ENCODE measurements at regions not wholly inside any gene's neighbourhood (a gene's known extent, or its start where the extent isn't known, plus 50 kb on each side); places are given as distances from the start of the nearest gene placed in this dataset.

GRCh38 chr5:23368393-23368792 is 139.0 kb upstream of the PRDM9 start:
- no peak for DNase-seq (ENCODE audit: low read depth, low spot score)

GRCh38 chr5:23367874-23368273 is 139.5 kb upstream of the PRDM9 start:
- DNase-seq (ENCODE audit: low read depth, low spot score): no peak

DNA sequence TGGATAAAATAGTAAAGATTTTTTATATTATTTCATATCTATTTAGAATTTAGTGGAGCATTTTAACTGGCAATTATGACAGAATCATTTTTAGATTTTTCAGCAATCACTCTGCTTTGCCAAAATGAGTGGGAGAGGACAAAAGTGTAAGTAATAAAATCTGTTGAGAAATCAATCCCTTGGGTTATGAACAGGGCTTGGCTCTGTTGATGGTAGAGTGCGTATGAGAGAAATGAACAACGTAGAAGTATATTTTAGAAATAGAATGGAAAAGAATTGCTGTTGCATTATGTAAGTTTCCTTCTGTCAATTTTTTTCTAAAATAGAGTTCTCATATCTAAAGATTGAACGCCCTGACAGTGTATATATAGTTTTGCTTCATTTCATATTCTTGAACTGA is 154.1 kb upstream of the PRDM9 start:
- no peak for DNase-seq (ENCODE audit: low read depth, low spot score)

DNA sequence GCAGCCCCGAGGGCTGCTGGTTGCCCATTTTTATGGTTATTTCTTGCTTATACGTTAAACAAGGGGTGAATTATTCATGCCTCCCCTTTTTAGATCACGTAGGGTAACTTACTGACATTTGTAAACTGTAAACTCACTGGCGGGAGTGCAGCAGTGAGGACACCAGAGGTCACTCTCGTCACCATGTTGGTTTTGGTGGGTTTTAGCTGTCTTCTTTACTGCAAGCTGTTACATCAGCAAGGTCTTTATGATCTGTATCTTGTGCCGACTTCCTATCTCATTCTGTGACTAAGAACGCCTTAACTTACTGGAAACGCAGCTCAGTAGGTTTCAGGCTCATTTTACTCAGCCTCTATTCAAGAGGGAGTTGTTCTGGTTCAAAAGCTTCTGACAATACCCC is 155.0 kb upstream of the PRDM9 start:
- DNase-seq (ENCODE audit: low read depth, low spot score): peak; percentile 76

DNA sequence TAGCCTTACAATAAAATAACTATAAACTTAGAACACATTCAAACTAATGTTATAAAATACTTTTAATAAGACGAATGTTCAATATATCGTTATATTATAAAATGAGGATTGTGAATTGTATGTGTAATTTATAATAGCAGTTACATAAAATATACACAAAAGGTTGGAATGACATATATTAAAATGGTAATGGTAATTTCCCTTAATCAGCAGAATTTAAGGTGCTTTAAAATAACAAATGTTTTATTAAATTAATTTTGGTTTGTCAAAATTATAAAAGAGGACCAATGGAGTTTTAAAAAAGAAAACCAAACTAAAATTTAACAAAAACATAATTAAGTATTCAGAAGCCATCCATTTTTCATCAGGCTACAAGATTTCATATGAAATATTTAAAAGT is 164.3 kb upstream of the PRDM9 start:
- DNase-seq (ENCODE audit: low read depth, low spot score): no peak

GRCh38 chr5:23332650-23333251 is 174.7 kb upstream of the PRDM9 start:
- no peak for DNase-seq (ENCODE audit: low read depth, low spot score)

- DNase-seq (ENCODE audit: low read depth, low spot score): no peak
Observed at GRCh38 chr5:23330726-23331125, 176.7 kb upstream of the PRDM9 start.

DNA sequence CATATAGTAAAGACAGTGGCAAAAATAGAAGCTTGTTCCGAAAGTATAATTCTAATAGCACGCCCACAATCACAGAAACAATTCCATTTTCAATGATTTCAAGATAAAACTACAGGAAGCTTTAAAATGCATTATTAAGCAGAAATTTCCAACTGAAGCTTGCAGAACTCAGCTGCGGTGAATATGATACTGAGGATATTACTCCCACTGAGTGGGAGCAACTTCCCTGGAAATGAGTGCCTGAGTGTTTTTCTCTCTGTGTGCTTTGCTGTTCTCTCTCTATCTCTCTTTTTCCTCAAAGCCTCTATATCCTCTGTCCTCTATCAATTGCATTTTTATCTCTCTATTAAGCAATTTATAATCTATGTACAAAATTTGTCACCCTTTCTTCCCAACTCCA is 187.5 kb upstream of the PRDM9 start:
- DNase-seq (ENCODE audit: low read depth, low spot score): no peak

DNA sequence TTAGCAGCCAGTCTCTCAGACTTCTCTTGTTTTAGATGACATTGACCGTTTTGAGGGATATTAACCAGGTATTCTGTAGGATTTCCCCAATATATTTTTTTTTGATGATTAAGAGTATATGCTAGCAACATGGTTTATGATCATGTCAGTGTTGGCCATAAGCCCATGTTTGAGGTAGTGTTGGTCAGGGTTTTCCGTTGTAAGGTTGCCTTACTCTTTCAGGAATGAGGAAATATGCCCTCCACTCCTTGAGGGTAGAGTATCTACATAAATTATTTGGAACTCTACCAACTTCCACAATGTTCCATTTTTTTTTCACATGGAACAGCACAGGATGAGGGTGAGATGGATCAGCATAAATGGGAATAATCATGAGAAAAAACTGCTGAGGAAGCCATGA is 188.4 kb upstream of the PRDM9 start:
- DNase-seq (ENCODE audit: low read depth, low spot score): no peak

DNA sequence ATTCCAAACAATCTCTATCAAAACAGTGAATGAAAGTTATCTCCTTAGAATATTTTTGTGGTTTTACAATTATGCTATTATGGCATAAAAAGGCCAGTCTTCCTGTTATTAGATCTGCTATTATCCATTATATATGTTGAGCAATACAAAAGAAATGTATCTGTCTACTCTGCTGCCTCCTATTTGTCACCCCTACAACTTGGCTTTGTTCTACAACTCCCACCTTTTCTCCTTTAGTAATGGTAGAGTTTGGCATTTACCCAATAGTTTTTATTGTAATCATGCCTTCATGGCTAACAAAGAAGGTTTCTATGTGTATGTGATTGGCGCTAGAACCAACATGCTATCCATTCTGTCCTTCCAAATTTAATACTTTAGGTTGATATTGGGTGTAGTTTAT is 189.2 kb upstream of the PRDM9 start:
- DNase-seq (ENCODE audit: low read depth, low spot score): no peak

DNA sequence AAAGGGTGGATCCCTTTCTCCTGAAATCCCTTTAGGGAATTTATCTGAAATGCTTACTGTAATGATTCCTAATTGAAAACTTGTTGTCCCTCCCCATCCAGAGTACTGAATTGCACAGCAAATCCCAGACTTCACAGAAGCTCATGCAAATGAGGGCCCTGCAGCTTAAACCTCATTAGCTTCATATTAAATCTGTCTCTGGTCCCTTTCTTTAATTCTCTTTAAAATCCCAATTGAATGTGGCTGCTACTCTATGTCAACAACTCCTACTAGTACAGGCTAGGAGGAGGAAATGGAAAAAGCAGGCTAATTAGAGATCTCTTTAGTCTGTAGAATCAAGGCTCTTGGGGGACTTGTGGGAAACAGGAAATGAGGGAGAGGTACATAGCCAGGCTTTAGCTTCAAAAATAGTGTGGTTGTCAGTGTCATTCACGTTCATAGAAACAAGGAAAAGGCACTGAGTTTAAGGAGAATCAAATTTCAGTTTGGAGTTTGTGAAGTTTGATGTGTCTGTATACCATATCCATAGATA is 191.3 kb upstream of the PRDM9 start:
- DNase-seq (ENCODE audit: low read depth, low spot score): no peak

DNA sequence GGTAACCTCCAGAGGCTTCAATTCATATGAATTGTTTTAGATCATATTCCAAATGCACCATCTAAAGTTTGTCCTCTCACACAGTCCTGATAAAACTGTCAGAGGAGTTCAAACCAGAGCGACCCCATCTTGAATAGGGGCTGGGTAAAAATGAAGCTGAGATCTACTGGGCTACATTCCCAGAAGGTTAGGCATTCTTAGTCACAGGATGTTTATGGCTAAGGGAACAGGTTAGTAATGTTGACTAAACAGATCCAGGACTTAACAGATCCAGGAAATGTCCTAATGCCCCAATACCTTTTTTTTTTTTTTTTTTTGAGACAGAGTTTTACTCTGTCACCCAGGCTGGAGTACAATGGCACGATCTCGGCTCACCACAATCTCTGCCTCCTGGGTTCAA is 192.6 kb upstream of the PRDM9 start:
- DNase-seq (ENCODE audit: low read depth, low spot score): no peak

GRCh38 chr5:23305055-23305454 is 202.4 kb upstream of the PRDM9 start:
- DNase-seq (ENCODE audit: low read depth, low spot score): no peak

- DNase-seq (ENCODE audit: low read depth, low spot score): no peak
Observed at GRCh38 chr5:23303836-23304235, 203.6 kb upstream of the PRDM9 start.

GRCh38 chr5:23303435-23303834 is 204.0 kb upstream of the PRDM9 start:
- DNase-seq (ENCODE audit: low read depth, low spot score): no peak

GRCh38 chr5:23302438-23302837 is 205.0 kb upstream of the PRDM9 start:
- DNase-seq (ENCODE audit: low read depth, low spot score): no peak

GRCh38 chr5:23289162-23289561 is 218.2 kb upstream of the PRDM9 start:
- no peak for DNase-seq (ENCODE audit: low read depth, low spot score)

DNA sequence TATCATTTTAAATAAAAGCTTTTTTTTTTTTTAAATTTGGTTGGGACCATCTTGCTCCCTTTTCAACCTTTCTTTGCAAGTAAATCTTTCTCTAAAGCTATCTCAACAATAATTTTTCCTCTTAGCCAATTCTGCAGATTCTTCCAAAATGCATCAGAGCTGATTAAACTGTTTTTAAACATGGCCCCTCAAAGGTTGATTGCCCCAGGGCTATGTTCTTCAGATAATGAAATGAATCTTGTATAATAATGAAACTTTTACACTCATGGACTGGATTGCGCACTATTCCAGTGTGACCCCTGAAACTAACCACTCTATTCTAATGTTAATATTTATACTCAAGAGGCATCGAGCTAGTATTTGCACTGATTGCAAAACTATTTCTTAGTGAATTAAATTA is 222.8 kb upstream of the PRDM9 start:
- DNase-seq (ENCODE audit: low read depth, low spot score): no peak

DNA sequence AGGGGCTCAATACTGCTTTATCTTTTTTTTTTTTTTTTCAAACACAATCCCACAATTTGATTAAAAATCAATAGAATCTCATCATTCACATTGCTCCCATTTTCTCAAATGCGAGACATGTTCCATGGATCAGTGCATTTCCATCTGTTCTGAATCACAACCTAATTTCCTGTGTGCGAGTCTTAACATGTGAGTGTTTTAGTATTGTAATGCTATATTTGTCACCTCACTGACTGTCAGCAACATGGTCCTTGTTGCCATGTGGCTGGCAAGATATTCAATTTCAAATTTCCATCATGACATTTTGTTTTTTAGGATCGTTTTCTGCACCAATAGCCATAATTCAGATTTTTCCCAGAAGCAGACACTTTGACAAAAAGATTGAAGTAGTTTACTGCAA is 233.2 kb upstream of the PRDM9 start:
- no peak for DNase-seq (ENCODE audit: low read depth, low spot score)

DNA sequence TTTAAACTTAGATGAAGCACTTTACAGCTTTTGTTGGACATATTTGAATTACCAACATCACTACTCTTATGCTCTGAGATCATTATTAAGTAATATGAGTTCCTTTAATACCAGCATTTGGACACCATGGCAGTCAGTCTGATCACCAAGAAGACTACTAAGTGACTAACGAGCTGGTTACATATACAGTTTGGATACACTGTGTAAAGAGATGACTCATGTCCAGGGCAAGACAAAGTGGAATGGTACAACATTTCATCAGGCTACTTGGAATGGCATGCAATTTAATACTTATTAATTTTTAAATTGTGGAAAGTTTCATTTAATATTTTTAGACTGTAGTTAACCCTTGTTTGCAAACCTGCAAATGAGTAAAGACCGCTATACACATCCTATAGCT is 237.4 kb upstream of the PRDM9 start:
- no peak for DNase-seq (ENCODE audit: low read depth, low spot score)

- no peak for DNase-seq (ENCODE audit: low read depth, low spot score)
Observed at GRCh38 chr5:23268136-23268535, 239.3 kb upstream of the PRDM9 start.

DNA sequence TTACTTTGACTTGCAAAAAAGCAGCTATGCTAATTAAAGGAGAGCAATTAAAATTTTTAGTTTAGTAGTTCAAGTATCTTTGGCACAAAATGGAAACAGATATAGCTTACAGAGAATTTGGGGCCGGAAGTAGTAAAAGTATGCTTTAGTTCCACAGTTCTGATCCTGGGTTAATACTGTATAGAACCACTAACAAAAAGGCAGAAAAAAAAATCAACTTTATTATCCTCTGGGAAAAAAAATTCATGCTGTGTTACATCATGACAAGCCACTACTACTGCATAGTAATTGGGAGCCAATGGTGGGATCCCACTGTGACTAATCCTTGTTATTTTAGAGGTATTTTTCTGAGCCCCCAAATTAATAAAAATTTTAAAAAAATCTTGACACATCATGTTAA is 246.8 kb upstream of the PRDM9 start:
- DNase-seq (ENCODE audit: low read depth, low spot score): no peak

DNA sequence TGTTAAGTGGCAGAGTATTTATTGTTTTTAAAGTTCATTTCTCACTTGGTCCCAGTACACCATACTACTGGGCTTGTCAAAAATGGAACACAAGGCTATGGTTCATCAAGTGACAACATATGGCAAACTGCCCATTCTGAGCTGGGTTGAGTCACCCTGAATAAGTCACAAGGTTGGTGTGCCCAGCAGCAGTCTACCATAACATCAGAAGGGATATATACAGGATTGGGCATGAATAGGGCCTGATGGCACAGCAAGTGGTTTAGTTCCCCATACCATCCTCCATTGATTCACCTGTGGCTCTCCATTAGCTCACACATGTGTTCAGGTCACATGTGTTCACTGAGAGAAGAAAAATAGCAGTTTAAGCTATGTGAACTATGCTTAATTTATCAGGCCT is 249.8 kb upstream of the PRDM9 start:
- DNase-seq (ENCODE audit: low read depth, low spot score): no peak

- DNase-seq (ENCODE audit: low read depth, low spot score): no peak
Observed at GRCh38 chr5:23253621-23254198, 253.7 kb upstream of the PRDM9 start.

Data from ELF-1 (cell line).